SK-N-MC (cell line): ENCODE measurements at regions not wholly inside any gene's neighbourhood (a gene's known extent, or its start where the extent isn't known, plus 50 kb on each side); places are given as distances from the start of the nearest gene placed in this dataset.

ENCODE experiments used
- EZH2 ChIP-seq: fragments of 200-600 bp; sonication (generic); IDR thresholded peaks from one replicate; pipeline ENCODE4 v1.6.1; 2017; ENCODE audit warnings: antibody characterized with exemption
- POLR2AphosphoS5 ChIP-seq: IDR thresholded peaks from 2 replicates; pipeline ENCODE4 v1.6.1; 2012; ENCODE audit warnings: mild to moderate bottlenecking, low read depth, low read length, borderline replicate concordance

GRCh38 chr5:3811116-3811515, 215.5 kb downstream of the IRX1 start:
- no peak for TF ChIP-seq POLR2AphosphoS5
- TF ChIP-seq EZH2, result no peak
